K562 (cell line): ENCODE measurements at regions not wholly inside any gene's neighbourhood (a gene's known extent, or its start where the extent isn't known, plus 50 kb on each side); places are given as distances from the start of the nearest gene placed in this dataset.

Experiments
- ATAC-seq: fragments of 200-7000 bp; cut with Tn5 transposase; 3 replicates; pipeline ENCODE4 v1.9.1; 2020; ENCODE audit warnings: moderate library complexity
- BruUV-seq: library from RNA; stranded (reverse); fragments of 400-500 nt; replicated peaks from 2 replicates; lab custom pipeline; 2021; lab: Mats Ljungman, UMichigan
- CTCF ChIA-PET: fragments of 300-600 bp; formaldehyde crosslinking; extraction: SDS; loops from one replicate; lab custom pipeline; 2021; ENCODE audit warnings: low intra/inter-chr PET ratio; lab: Yijun Ruan, JAX
- POLR2A ChIA-PET: fragments of 300-600, 350-650 bp; sonication (Branson Sonifier 250); formaldehyde crosslinking; extraction: SDS; loops from one replicate; lab custom pipeline; 2021; ENCODE audit warnings: antibody characterized with exemption, inconsistent platforms; lab: Yijun Ruan, JAX
- DNase-seq, 4 experiments: peaks; one replicate each; pipeline versions ENCODE4 v3.0.0 to v3.0.0-alpha.2; 2011 to 2018; ENCODE audit warnings: low spot score in 3 of 4, mixed read lengths in 3 of 4; ENCODE audit errors: extremely low read depth in 1 of 4
- FAIRE-seq: peaks from 2 replicates; lab custom pipeline; 2011; peaks lifted over from hg19 to GRCh38; lab: Jason Lieb, UNC
- H2AFZ ChIP-seq: 2 replicates; pipeline ENCODE4 v1.6.0; 2011; ENCODE audit warnings: low read depth, low read length, control low read depth, inconsistent platforms
- H3K27ac ChIP-seq: fragments of 200-600 bp; 3 replicates; pipeline ENCODE4 v1.8.0; 2011; ENCODE audit warnings: low read depth, mild to moderate bottlenecking, control low read depth, inconsistent platforms, low read length, moderate library complexity, mixed read lengths; ENCODE audit errors: extremely low read depth
- H3K27me3 ChIP-seq, 2 experiments: fragments of 300-600 bp in 1 of 2; 2 replicates in 1 of 2; 3 replicates in 1 of 2; pipeline versions ENCODE4 v1.6.0 to v1.8.0; 2011; ENCODE audit warnings: inconsistent platforms in 2 of 2, low read length in 2 of 2, mild to moderate bottlenecking in 1 of 2, mixed read lengths in 1 of 2, moderate library complexity in 1 of 2; ENCODE audit not compliant: control insufficient read depth in 2 of 2, insufficient read depth in 2 of 2
- H3K36me3 ChIP-seq: fragments of 300-600 bp; 3 replicates; pipeline ENCODE4 v1.8.0; 2011; ENCODE audit warnings: mild to moderate bottlenecking, low read length, inconsistent platforms; ENCODE audit not compliant: control insufficient read depth, insufficient read depth
- H3K4me1 ChIP-seq, 2 experiments: fragments of 200-600 bp in 1 of 2; replicated peaks in 1 of 2; 2 replicates in 1 of 2; 3 replicates in 1 of 2; pipeline versions ENCODE4 v1.5.1 to v1.8.0; 2011; ENCODE audit warnings: inconsistent platforms in 2 of 2, low read length in 2 of 2, mild to moderate bottlenecking in 1 of 2, mixed read lengths in 1 of 2, moderate library complexity in 1 of 2; ENCODE audit not compliant: control insufficient read depth in 2 of 2, insufficient read depth in 2 of 2
- H3K4me2 ChIP-seq: 2 replicates; pipeline ENCODE4 v1.6.1; 2011; ENCODE audit warnings: low read length, control low read depth, inconsistent platforms, mixed read lengths; ENCODE audit not compliant: insufficient read depth
- H3K4me3 ChIP-seq: fragments of 200-600 bp; sonication (generic), shearing (Covaris generic); 2 replicates; pipeline ENCODE4 v1.5.1; 2016; ENCODE audit warnings: control low read depth, inconsistent platforms
- H3K79me2 ChIP-seq: fragments of 200-600 bp; 3 replicates; pipeline ENCODE4 v1.8.0; 2011; ENCODE audit warnings: low read length, inconsistent platforms; ENCODE audit not compliant: control insufficient read depth, insufficient read depth
- H3K9ac ChIP-seq, 2 experiments: 2 replicates each; pipeline versions ENCODE4 v1.6.0 to v1.6.1; 2011; ENCODE audit warnings: low read depth in 2 of 2, low read length in 2 of 2, control low read depth in 1 of 2, inconsistent platforms in 1 of 2, mild to moderate bottlenecking in 1 of 2, mixed read lengths in 1 of 2; ENCODE audit not compliant: insufficient read depth in 1 of 2
- H3K9me1 ChIP-seq: one replicate; pipeline ENCODE4 v1.6.0; 2011; ENCODE audit warnings: inconsistent platforms, mild to moderate bottlenecking, low read length, moderate library complexity; ENCODE audit not compliant: control insufficient read depth, insufficient read depth
- H3K9me3 ChIP-seq: replicated peaks from 2 replicates; pipeline ENCODE4 v1.5.1; 2011; ENCODE audit warnings: low read depth, low read length, inconsistent platforms; ENCODE audit not compliant: control insufficient read depth, insufficient read depth
- H4K20me1 ChIP-seq: replicated peaks from 2 replicates; pipeline ENCODE4 v1.6.1; 2011; ENCODE audit warnings: low read length, inconsistent platforms, mixed read lengths; ENCODE audit not compliant: control insufficient read depth, insufficient read depth
- ATF6 ChIP-seq: sonication (generic); formaldehyde crosslinking; IDR thresholded peaks from 2 replicates; pipeline ENCODE4 v1.4.0; 2020; ENCODE audit warnings: mild to moderate bottlenecking, missing genetic modification reagents
- HDAC6 ChIP-seq: IDR thresholded peaks from 2 replicates; pipeline ENCODE4 v1.6.1; 2012; ENCODE audit warnings: low read depth, mild to moderate bottlenecking, control low read depth, inconsistent platforms, low read length, moderate library complexity
- RERE ChIP-seq: sonication (generic); formaldehyde crosslinking; IDR thresholded peaks from 2 replicates; pipeline ENCODE4 v1.8.0; 2023; ENCODE audit warnings: missing genetic modification reagents, mild to moderate bottlenecking, borderline replicate concordance
- TCF15 ChIP-seq: fragments of 250-450 bp; sonication (Bioruptor Pico); IDR thresholded peaks from 2 replicates; pipeline ENCODE4 v1.8.0; 2022; ENCODE audit warnings: moderate library complexity, mild to moderate bottlenecking, inconsistent platforms
- TCF7 ChIP-seq: sonication (generic); IDR thresholded peaks from 2 replicates; pipeline ENCODE4 v1.6.1; 2016; ENCODE audit warnings: antibody characterized with exemption, borderline replicate concordance
- YY1 ChIP-seq, 3 experiments: IDR thresholded peaks; 2 replicates each; pipeline ENCODE4 v1.6.1; 2011; ENCODE audit warnings: low read length in 2 of 3, mild to moderate bottlenecking in 2 of 3, moderate library complexity in 2 of 3, borderline replicate concordance in 1 of 3, control low read depth in 1 of 3, low read depth in 1 of 3; ENCODE audit not compliant: insufficient read depth in 3 of 3, insufficient replicate concordance in 2 of 3, control insufficient read depth in 1 of 3, insufficient read length in 1 of 3; ENCODE audit errors: extremely low read depth in 1 of 3
- WGBS: fragments of 100-300 bp; shearing (Covaris generic); methylation state at CpG from one replicate; pipeline ENCODE4 v1.1.6; 2016; ENCODE audit warnings: low coverage, mixed read lengths; ENCODE audit not compliant: insufficient coverage; ENCODE audit errors: missing lambda C conversion rate; 5-methylcytosine and 5-hydroxymethylcytosine counted together
- in situ Hi-C: fragments of 300-500 bp; cut with MboI; formaldehyde crosslinking; loops from 4 replicates; pipeline ENCODE4 v1.15.0; 2018; ENCODE audit warnings: inconsistent platforms, mixed read lengths
- intact Hi-C: fragments of 100-400 bp; cut with micrococcal nuclease; formaldehyde crosslinking; loops from 2 replicates; pipeline ENCODE4 v1.14.2; 2022

- Histone ChIP-seq H3K27ac (no peak overlapping the region), H3K4me3 (no peak overlapping the region), H2AFZ (no peak overlapping the region), H3K9ac (no peak overlapping the region), H4K20me1 (no peaks in the 10 kb centered on the region), H3K27me3 (no peaks in the 10 kb centered on the region), H3K9me3 (peaks cover 4% of the 10 kb centered on the region; the same call in 1 of the 2 replicates), H3K79me2 (no peaks in the 10 kb centered on the region), H3K36me3 (no peaks in the 10 kb centered on the region), H3K4me2 (no peak overlapping the region), H3K9me1 (no peaks in the 10 kb centered on the region), H3K4me1 (peaks cover 0 to 5% of the 10 kb centered on the region in 2 experiments; a peak in 3 of 5 replicates)
- DNase-seq (no peak), ATAC-seq (no peak), FAIRE-seq (no peak)
- ChIA-PET CTCF (no interaction called here), POLR2A (interaction anchor here (0.7 to 3.3 kb wide), 9 partner anchors 8 to 237 kb away, joined by 3 to 15 read pairs (median 4); a partner anchor contains a TSS)
- TF ChIP-seq TCF15 = no peak
- no peak for TF ChIP-seq HDAC6
- no peak for TF ChIP-seq TCF7
- TF ChIP-seq YY1 (IDR thresholded peaks at IDR 0.05; ENCODE audit: borderline replicate concordance in 1 of 3, control insufficient read depth in 1 of 3, extremely low read depth in 1 of 3, insufficient read depth in 3 of 3, insufficient read length in 1 of 3, insufficient replicate concordance in 2 of 3, low read depth in 1 of 3, low read length in 2 of 3) = no peak
- TF ChIP-seq RERE (CRISPR knock-in tag) = no peak
- TF ChIP-seq ATF6 (CRISPR knock-in tag) = no peak
- intact Hi-C loops = no loop called here
- in situ Hi-C loops = no loop called here
- 60% methylated on average over 10 of the region's 10 CpGs for WGBS
- no TSS peak for BruUV-seq
These were observed 94.5 kb upstream of the BTN3A2 start for GRCh38 chr6:26270486-26270861.
